H1 (cell line): ENCODE measurements at regions not wholly inside any gene's neighbourhood (a gene's known extent, or its start where the extent isn't known, plus 50 kb on each side); places are given as distances from the start of the nearest gene placed in this dataset.
"Not testable (repeated sequence)": the region's sequence is repeated elsewhere in the genome, so short reads cannot be mapped to it uniquely, and the experiment has no call there.

Experiments used
- CTCF ChIA-PET: fragments of 300-600 bp; sonication (Branson Sonifier 250); formaldehyde crosslinking; loops from one replicate; lab custom pipeline; 2021; ENCODE audit not compliant: partially characterized antibody; lab: Charles Lee
- POLR2A ChIA-PET: fragments of 300-600 bp; sonication (Branson Sonifier 250); formaldehyde crosslinking; loops from one replicate; lab custom pipeline; 2021; ENCODE audit warnings: inconsistent platforms; ENCODE audit not compliant: partially characterized antibody; lab: Charles Lee
- DNase-seq, 2 experiments: peaks; one replicate each; pipeline versions ENCODE4 v3.0.0 to v3.0.0-alpha.2; 2010 to 2022; ENCODE audit warnings: low spot score in 2 of 2, low read depth in 1 of 2, mixed read lengths in 1 of 2
- FAIRE-seq: peaks from 2 replicates; lab custom pipeline; 2011; peaks lifted over from hg19 to GRCh38; lab: Jason Lieb, UNC
- H2AFZ ChIP-seq: 2 replicates; pipeline ENCODE4 v1.8.1; 2012; ENCODE audit warnings: low read length, inconsistent platforms
- H2AK5ac ChIP-seq: 2 replicates; pipeline ENCODE4 v1.6.1; 2013; ENCODE audit warnings: low read depth, low read length
- H2BK120ac ChIP-seq: replicated peaks from 2 replicates; pipeline ENCODE3; 2013; ENCODE audit warnings: low read depth, low read length, inconsistent platforms
- H2BK12ac ChIP-seq: 2 replicates; pipeline ENCODE4 v1.6.1; 2013; ENCODE audit warnings: low read depth, low read length
- H2BK15ac ChIP-seq: 2 replicates; pipeline ENCODE4 v1.6.1; 2013; ENCODE audit warnings: low read length
- H2BK20ac ChIP-seq: 2 replicates; pipeline ENCODE4 v1.6.1; 2013; ENCODE audit warnings: low read length
- H2BK5ac ChIP-seq: 2 replicates; pipeline ENCODE4 v1.6.1; 2013; ENCODE audit warnings: low read depth, low read length
- H3K14ac ChIP-seq: 2 replicates; pipeline ENCODE4 v1.6.1; 2013; ENCODE audit warnings: inconsistent platforms; ENCODE audit not compliant: insufficient read length
- H3K18ac ChIP-seq: 2 replicates; pipeline ENCODE4 v1.6.1; 2013; ENCODE audit warnings: low read length; ENCODE audit errors: extremely low read depth
- H3K23ac ChIP-seq: 2 replicates; pipeline ENCODE4 v1.6.1; 2013; ENCODE audit warnings: inconsistent platforms; ENCODE audit not compliant: insufficient read length
- H3K23me2 ChIP-seq: 2 replicates; pipeline ENCODE4 v1.6.1; 2013; ENCODE audit warnings: low read depth, low read length
- H3K27ac ChIP-seq: 2 replicates; pipeline ENCODE4 v1.6.1; 2011; ENCODE audit warnings: low read depth, low read length, inconsistent platforms
- H3K27me3 ChIP-seq, 4 experiments: replicated peaks in 1 of 4; 1 replicate in 1 of 4; 2 replicates in 3 of 4; pipeline versions ENCODE4 v1.6.1 to v1.8.1; 2011 to 2013; ENCODE audit warnings: low read length in 3 of 4, mild to moderate bottlenecking in 3 of 4, inconsistent platforms in 2 of 4, mixed read lengths in 2 of 4, moderate library complexity in 1 of 4; ENCODE audit not compliant: control insufficient read depth in 3 of 4, insufficient read depth in 3 of 4; ENCODE audit errors: extremely low read depth in 1 of 4
- H3K36me3 ChIP-seq, 4 experiments: 2 replicates each; pipeline versions ENCODE4 v1.6.1 to v1.8.1; 2011 to 2013; ENCODE audit warnings: mild to moderate bottlenecking in 4 of 4, low read length in 3 of 4, moderate library complexity in 2 of 4, control low read depth in 1 of 4, inconsistent platforms in 1 of 4; ENCODE audit not compliant: insufficient read depth in 4 of 4, control insufficient read depth in 2 of 4
- H3K4ac ChIP-seq: replicated peaks from 2 replicates; pipeline ENCODE3; 2013; ENCODE audit warnings: low read length, low read depth, mixed read lengths, inconsistent platforms; ENCODE audit not compliant: insufficient read length
- H3K4me1 ChIP-seq, 4 experiments: replicated peaks in 1 of 4; 1 replicate in 1 of 4; 2 replicates in 3 of 4; pipeline versions ENCODE4 v1.6.1 to v1.8.1; 2011 to 2013; ENCODE audit warnings: low read length in 3 of 4, inconsistent platforms in 2 of 4, mixed read lengths in 1 of 4; ENCODE audit not compliant: insufficient read depth in 4 of 4, control insufficient read depth in 3 of 4
- H3K4me2 ChIP-seq, 2 experiments: 2 replicates each; pipeline versions ENCODE4 v1.6.1 to v1.8.1; 2011 to 2013; ENCODE audit warnings: low read depth in 2 of 2, low read length in 2 of 2, control low read depth in 1 of 2, inconsistent platforms in 1 of 2, mild to moderate bottlenecking in 1 of 2; ENCODE audit not compliant: insufficient read depth in 1 of 2
- H3K4me3 ChIP-seq, 4 experiments: fragments of 200-600, 300-600 bp in 1 of 4; sonication (generic), shearing (Covaris generic), sonication (Bioruptor Twin) in 1 of 4; 2 replicates each; pipeline versions ENCODE4 v1.5.1 to v1.8.1; 2011 to 2016; ENCODE audit warnings: low read length in 4 of 4, low read depth in 3 of 4, control low read depth in 2 of 4, inconsistent platforms in 2 of 4, mild to moderate bottlenecking in 2 of 4, mixed read lengths in 1 of 4, moderate library complexity in 1 of 4; ENCODE audit not compliant: insufficient read depth in 2 of 4; ENCODE audit errors: extremely low read depth in 1 of 4
- H3K56ac ChIP-seq: replicated peaks from 2 replicates; pipeline ENCODE3; 2013; ENCODE audit warnings: low read depth, mild to moderate bottlenecking, mixed read lengths, low read length, inconsistent platforms; ENCODE audit not compliant: insufficient read length
- H3K79me1 ChIP-seq: 2 replicates; pipeline ENCODE4 v1.6.1; 2013; ENCODE audit warnings: low read depth, low read length, control low read depth
- H3K79me2 ChIP-seq, 2 experiments: 2 replicates each; pipeline versions ENCODE4 v1.6.1 to v1.8.1; 2012 to 2013; ENCODE audit warnings: low read length in 2 of 2, mild to moderate bottlenecking in 2 of 2, inconsistent platforms in 1 of 2; ENCODE audit not compliant: insufficient read depth in 2 of 2, control insufficient read depth in 1 of 2
- H3K9ac ChIP-seq, 4 experiments: replicated peaks in 1 of 4; 1 replicate in 1 of 4; 2 replicates in 3 of 4; pipeline versions ENCODE4 v1.6.1 to v1.8.1; 2011 to 2013; ENCODE audit warnings: low read depth in 3 of 4, low read length in 3 of 4, control low read depth in 2 of 4, mild to moderate bottlenecking in 2 of 4, moderate library complexity in 2 of 4, inconsistent platforms in 1 of 4; ENCODE audit errors: extremely low read depth in 1 of 4
- H3K9me3 ChIP-seq, 2 experiments: 2 replicates each; pipeline versions ENCODE4 v1.6.1 to v1.8.1; 2012 to 2013; ENCODE audit warnings: mild to moderate bottlenecking in 2 of 2, moderate library complexity in 2 of 2, control low read depth in 1 of 2, inconsistent platforms in 1 of 2, low read depth in 1 of 2, low read length in 1 of 2, mixed read lengths in 1 of 2; ENCODE audit not compliant: insufficient read depth in 2 of 2
- H4K20me1 ChIP-seq, 2 experiments: replicated peaks in 1 of 2; 2 replicates each; pipeline versions ENCODE3 to v1.8.1; 2011 to 2013; ENCODE audit warnings: inconsistent platforms in 2 of 2, low read length in 2 of 2, mild to moderate bottlenecking in 1 of 2; ENCODE audit not compliant: insufficient read depth in 2 of 2, control insufficient read depth in 1 of 2
- H4K5ac ChIP-seq: 2 replicates; pipeline ENCODE4 v1.6.1; 2013; ENCODE audit warnings: low read length, low read depth, mixed read lengths, inconsistent platforms; ENCODE audit not compliant: insufficient read length
- H4K8ac ChIP-seq: 2 replicates; pipeline ENCODE4 v1.8.0; 2013; ENCODE audit warnings: mild to moderate bottlenecking, moderate library complexity, low read length, inconsistent platforms; ENCODE audit not compliant: insufficient read depth; ENCODE audit errors: extremely low read depth
- H4K91ac ChIP-seq: replicated peaks from 2 replicates; pipeline ENCODE3; 2013; ENCODE audit warnings: low read length, mixed read lengths, inconsistent platforms; ENCODE audit not compliant: insufficient read length
- WGBS, 2 experiments: shearing (Covaris generic) in 1 of 2; methylation state at CpG; one replicate each; pipeline versions ENCODE4 v1.1.6 to v1.1.7; 2013 to 2015; ENCODE audit warnings: low lambda C conversion rate in 2 of 2, mixed read lengths in 2 of 2, inconsistent platforms in 1 of 2, low coverage in 1 of 2, missing lambda C conversion rate in 1 of 2; ENCODE audit not compliant: insufficient replicate concordance in 2 of 2, insufficient coverage in 1 of 2, insufficient read length in 1 of 2; ENCODE audit errors: extremely low coverage in 1 of 2, missing lambda C conversion rate in 1 of 2; 5-methylcytosine and 5-hydroxymethylcytosine counted together

DNA sequence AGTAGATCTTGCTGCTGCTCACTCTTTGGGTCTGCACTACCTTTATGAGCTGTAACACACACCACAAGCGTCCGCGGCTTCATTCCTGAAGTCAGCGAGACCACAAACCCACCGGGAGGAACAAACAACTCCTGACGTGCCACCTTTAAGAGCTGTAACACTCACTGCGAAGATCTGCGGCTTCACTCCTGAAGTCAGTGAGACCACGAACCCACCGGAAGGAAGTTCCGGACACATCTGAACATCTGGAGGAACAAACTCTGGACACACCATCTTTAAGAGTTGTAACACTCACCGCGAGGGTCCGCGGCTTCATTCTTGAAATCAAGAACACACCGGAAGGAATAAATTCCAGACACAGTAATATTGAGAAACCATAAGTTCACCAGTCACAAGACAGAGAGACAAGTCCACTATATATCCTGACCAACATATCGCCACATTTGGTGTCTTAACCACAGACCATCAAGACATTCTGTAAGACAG, 58.4 kb upstream of the RNF38 start:
- not testable (repeated sequence) for H2BK15ac ChIP-seq, H3K23ac ChIP-seq, H4K20me1 ChIP-seq, H3K4me1 ChIP-seq, H3K4me3 ChIP-seq, H4K5ac ChIP-seq, H3K79me1 ChIP-seq, H2BK20ac ChIP-seq, H2AFZ ChIP-seq, DNase-seq, H3K9me3 ChIP-seq, H4K8ac ChIP-seq, H3K14ac ChIP-seq, FAIRE-seq, H2BK12ac ChIP-seq, H2BK120ac ChIP-seq, H2AK5ac ChIP-seq, H3K23me2 ChIP-seq, H3K18ac ChIP-seq, H4K91ac ChIP-seq, H3K4ac ChIP-seq, H3K9ac ChIP-seq, H3K27me3 ChIP-seq, H3K4me2 ChIP-seq, H3K56ac ChIP-seq, H2BK5ac ChIP-seq, H3K27ac ChIP-seq
- POLR2A ChIA-PET, result interaction anchor here (1.0 to 2.6 kb wide), 3 partner anchors 17 to 28 kb away, joined by 4 to 8 read pairs (median 4); no protein-coding TSS in a partner anchor
- CTCF ChIA-PET, result interaction anchor here (0.6 to 10.9 kb wide), 6 partner anchors 8 to 97 kb away, joined by 3 to 144 read pairs (median 5); no protein-coding TSS in a partner anchor
- 96% methylated on average over 17 of the region's 17 CpGs; no CpG with 5 or more reads in 1 of the 2 experiments for WGBS, 2 experiments
- peaks cover 5 to 95% of the 10 kb centered on the region in 2 experiments; a peak in 3 of 4 replicates for H3K79me2 ChIP-seq
- peaks cover 0 to 14% (median 2%) of the 10 kb centered on the region in 4 experiments; a peak in 3 of 8 replicates for H3K36me3 ChIP-seq
